ENCODE measurements at regions not wholly inside any gene's neighbourhood (a gene's known extent, or its start where the extent isn't known, plus 50 kb on each side); places are given as distances from the start of the nearest gene placed in this dataset.

DNA sequence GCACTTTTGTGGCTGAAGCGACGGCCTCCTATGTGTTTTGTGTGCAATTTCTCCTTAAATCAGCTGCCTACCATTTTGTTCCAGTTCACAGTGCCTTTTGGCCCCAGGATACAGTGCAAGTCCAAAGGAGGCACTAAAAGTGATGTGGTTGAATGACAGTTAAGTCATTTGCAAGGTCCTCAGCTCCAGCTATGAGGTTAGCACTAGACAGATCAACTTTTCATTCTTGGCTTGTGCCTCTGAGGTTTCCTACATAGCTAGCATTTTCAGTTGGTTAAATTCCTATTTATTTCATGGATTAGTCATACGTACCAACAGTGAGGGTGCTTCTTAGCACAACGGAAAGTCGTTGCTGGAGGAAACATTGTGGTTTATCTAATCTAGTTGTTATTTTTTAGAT lies 59.3 kb upstream of the NTPCR start:
- in situ Hi-C loops (cut with MboI; ENCODE audit: low pct_unique_long_range_greater_than_20kb, low sequenced_read_pairs, unreplicated experiment) = no loop called here
- DNase-seq (ENCODE audit: low spot score) = no peak
- TF ChIP-seq, protein P1, sequence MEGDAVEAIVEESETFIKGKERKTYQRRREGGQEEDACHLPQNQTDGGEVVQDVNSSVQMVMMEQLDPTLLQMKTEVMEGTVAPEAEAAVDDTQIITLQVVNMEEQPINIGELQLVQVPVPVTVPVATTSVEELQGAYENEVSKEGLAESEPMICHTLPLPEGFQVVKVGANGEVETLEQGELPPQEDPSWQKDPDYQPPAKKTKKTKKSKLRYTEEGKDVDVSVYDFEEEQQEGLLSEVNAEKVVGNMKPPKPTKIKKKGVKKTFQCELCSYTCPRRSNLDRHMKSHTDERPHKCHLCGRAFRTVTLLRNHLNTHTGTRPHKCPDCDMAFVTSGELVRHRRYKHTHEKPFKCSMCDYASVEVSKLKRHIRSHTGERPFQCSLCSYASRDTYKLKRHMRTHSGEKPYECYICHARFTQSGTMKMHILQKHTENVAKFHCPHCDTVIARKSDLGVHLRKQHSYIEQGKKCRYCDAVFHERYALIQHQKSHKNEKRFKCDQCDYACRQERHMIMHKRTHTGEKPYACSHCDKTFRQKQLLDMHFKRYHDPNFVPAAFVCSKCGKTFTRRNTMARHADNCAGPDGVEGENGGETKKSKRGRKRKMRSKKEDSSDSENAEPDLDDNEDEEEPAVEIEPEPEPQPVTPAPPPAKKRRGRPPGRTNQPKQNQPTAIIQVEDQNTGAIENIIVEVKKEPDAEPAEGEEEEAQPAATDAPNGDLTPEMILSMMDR (IDR thresholded peaks at IDR 0.05; ENCODE audit: extremely low read depth, insufficient read depth, missing control alignments) = no peak

DNA sequence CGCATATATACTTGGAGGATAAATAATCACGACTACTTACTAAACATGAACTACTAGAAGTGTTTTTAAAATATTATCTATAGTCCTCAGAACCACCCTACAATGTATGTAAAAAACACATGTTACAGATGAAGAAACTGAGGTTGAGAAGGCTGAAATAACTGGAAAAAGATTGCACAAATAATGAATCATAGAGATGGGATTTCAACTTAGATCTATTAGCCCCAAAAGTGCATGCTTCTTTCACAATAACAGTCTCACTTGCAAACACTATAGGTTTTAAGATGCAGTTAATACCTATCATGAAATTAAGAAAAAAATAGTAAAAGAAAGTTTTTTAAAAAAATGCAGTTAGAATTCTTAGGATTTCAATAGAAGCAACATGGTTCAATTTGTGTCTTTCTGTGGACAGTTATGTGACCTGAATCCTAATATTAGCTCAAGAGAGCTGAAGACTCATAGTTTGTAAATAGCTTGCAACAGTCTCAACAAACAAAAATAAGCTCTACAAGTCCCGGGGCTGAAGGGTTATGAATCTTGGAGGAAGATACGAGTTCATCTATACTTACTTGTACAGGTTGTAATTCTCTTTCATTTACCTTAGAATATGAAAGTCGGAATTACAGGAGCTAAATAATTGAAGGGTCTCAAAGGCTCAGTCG lies 58.6 kb upstream of the NTPCR start:
- TF ChIP-seq, protein P1 (IDR thresholded peaks at IDR 0.05; ENCODE audit: extremely low read depth, insufficient read depth, missing control alignments) = no peak
- in situ Hi-C loops (cut with MboI; ENCODE audit: low pct_unique_long_range_greater_than_20kb, low sequenced_read_pairs, unreplicated experiment) = no loop called here
- DNase-seq (ENCODE audit: low spot score) = no peak

DNA sequence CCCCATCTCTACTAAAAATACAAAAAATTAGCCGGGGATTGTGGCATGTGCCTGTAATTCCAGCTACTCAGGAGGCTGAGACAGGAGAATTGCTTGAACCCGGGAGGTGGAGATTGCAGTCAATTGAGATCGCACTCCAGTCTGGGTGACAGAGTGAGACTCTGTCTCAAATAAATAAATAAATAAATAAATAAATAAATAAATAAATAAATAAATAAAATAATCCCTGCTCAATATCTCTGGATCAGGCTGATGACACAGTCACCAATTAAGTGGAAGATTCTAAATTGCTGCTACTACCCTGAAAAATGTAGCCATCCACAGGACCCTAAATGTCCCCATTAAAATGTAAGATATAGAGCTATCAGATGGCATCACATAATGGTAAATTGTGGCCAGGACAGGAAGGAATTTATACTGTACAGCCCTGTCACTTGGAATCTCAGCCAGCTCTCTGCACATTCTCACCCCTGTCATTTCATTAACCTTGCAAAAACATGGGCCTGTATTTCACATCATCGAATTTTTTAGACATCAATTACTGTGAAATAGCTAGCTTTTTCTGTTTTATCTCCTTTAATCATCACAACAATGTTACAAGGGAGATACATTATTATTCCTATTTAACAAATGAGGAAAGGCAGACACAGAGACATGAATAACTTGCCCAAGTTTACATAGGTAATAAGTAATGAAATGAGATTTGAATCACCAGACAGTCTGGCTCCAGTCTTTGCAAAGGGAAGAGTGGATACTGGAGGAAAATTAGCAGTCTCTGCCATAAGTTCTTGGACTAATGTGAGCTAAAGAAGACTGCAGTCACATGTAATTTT lies 56.7 kb upstream of the NTPCR start:
- no peak for DNase-seq (ENCODE audit: low spot score)
- TF ChIP-seq, protein P1 (IDR thresholded peaks at IDR 0.05; ENCODE audit: extremely low read depth, insufficient read depth, missing control alignments) = no peak
- in situ Hi-C loops (cut with MboI; ENCODE audit: low pct_unique_long_range_greater_than_20kb, low sequenced_read_pairs, unreplicated experiment) = no loop called here

DNA sequence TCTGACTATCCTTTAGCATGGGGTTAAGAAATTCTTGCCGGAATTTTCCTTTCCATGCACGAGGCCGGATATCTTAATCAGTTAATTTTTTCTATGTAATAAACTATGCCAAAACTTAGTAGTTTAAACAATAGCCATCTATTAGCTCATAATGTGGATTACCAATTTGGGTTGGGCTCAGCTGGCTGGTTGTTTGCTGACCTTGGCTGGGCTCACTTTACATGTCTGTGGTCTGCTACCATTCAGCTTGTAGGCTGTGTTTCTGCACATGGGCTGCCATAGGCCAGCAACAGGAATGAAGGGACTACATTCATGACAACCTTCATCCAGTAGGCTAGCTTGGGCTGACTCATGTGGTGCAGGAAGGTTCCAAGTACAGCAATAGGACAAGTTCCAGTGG lies 56.0 kb upstream of the NTPCR start:
- TF ChIP-seq, protein P1 (IDR thresholded peaks at IDR 0.05; ENCODE audit: extremely low read depth, insufficient read depth, missing control alignments) = no peak
- in situ Hi-C loops (cut with MboI; ENCODE audit: low pct_unique_long_range_greater_than_20kb, low sequenced_read_pairs, unreplicated experiment) = no loop called here
- DNase-seq (ENCODE audit: low spot score) = no peak

DNA sequence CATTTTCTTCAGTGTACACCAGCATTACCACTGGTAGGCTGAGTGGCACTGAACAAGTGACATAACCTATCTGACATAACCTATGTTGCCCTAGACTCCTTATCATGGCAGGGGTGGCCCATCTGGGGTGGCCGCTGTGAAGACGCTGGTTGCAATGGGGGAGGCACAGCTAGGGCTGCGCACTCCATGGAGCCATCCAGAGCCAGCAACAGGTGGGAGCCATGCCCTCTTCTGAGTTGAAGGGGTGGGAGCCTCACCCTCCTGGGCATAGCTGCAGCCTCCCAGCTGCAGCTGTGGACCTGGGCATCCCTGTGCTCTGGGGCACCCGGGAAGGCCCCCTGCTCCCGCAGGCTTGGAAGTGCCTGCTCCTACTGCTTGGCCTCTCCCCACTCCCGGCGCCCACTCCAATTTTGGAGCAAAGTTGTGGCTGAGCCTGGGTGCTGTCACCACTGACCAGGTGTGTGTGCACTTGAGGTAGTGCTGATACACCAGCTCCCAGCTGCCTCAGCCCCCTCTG lies 52.4 kb upstream of the NTPCR start:
- no peak for DNase-seq (ENCODE audit: low spot score)
- in situ Hi-C loops (cut with MboI; ENCODE audit: low pct_unique_long_range_greater_than_20kb, low sequenced_read_pairs, unreplicated experiment) = no loop called here
- TF ChIP-seq, protein P1 (IDR thresholded peaks at IDR 0.05; ENCODE audit: extremely low read depth, insufficient read depth, missing control alignments) = no peak

DNA sequence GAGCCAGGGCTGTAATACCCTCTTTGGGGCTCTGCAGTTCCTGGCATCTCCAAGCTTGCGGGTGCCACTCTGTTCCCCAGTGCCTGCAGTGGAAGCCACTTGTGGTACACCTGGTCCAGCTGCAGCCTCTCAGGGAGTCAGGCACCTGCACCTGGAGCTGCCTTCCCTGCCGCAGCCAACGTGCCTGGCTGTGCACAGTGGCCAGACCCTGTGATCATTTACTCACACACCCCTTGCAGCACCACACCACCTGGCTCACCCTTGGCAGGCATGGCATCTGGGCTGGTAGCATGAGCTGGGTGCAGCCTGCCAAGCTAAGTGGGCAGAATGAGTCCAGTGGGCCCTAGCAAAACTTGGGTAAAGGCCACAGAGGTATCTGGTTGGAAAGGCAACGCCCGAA lies 51.1 kb upstream of the NTPCR start:
- TF ChIP-seq, protein P1 (IDR thresholded peaks at IDR 0.05; ENCODE audit: extremely low read depth, insufficient read depth, missing control alignments) = no peak
- no peak for DNase-seq (ENCODE audit: low spot score)
- in situ Hi-C loops (cut with MboI; ENCODE audit: low pct_unique_long_range_greater_than_20kb, low sequenced_read_pairs, unreplicated experiment) = no loop called here
